ENCODE measurements at regions not wholly inside any gene's neighbourhood (a gene's known extent, or its start where the extent isn't known, plus 50 kb on each side); places are given as distances from the start of the nearest gene placed in this dataset.

- H3K4me3 Mint-ChIP-seq (ENCODE audit: unreplicated experiment), result no peak overlapping the region
- DNase-seq (ENCODE audit: unreplicated experiment), result no peak
- CTCF ChIA-PET, result interaction anchor here (0.6 to 1.6 kb wide), 4 partner anchors 9 to 379 kb away, joined by 3 to 11 read pairs (median 4); no protein-coding TSS in a partner anchor
- POLR2A ChIA-PET, result interaction anchor here (0.5 to 1.2 kb wide), 3 partner anchors 177 to 1676 kb away, joined by 3 to 5 read pairs (median 4); no protein-coding TSS in a partner anchor
- TF ChIP-seq CTCF (IDR thresholded peaks at IDR 0.05; ENCODE audit: unreplicated experiment), result no peak
- H3K9me3 Mint-ChIP-seq (ENCODE audit: unreplicated experiment), result no peaks in the 10 kb centered on the region
- H3K27ac Mint-ChIP-seq (ENCODE audit: low read depth, unreplicated experiment), result no peak overlapping the region
- BruUV-seq (replicated peaks), result no TSS peak
- intact Hi-C loops (cut with micrococcal nuclease), result no loop called here
- H3K27me3 Mint-ChIP-seq (ENCODE audit: insufficient read depth, unreplicated experiment), result peaks cover 23% of the 10 kb centered on the region
- H3K36me3 Mint-ChIP-seq (ENCODE audit: insufficient read depth, unreplicated experiment), result peaks cover 5% of the 10 kb centered on the region
- H3K4me1 Mint-ChIP-seq (ENCODE audit: insufficient read depth, unreplicated experiment), result no peaks in the 10 kb centered on the region
Observed at GRCh38 chr13:26993780-26994179, 177.8 kb downstream of the USP12 start.

GRCh38 chr13:26992951-26993719 is 178.5 kb downstream of the USP12 start:
- Mint-ChIP-seq H3K4me3 (ENCODE audit: unreplicated experiment) (no peak overlapping the region), H3K27ac (ENCODE audit: low read depth, unreplicated experiment) (no peak overlapping the region), H3K36me3 (ENCODE audit: insufficient read depth, unreplicated experiment) (peaks cover 5% of the 10 kb centered on the region), H3K4me1 (ENCODE audit: insufficient read depth, unreplicated experiment) (no peaks in the 10 kb centered on the region), H3K27me3 (ENCODE audit: insufficient read depth, unreplicated experiment) (peaks cover 23% of the 10 kb centered on the region), H3K9me3 (ENCODE audit: unreplicated experiment) (no peaks in the 10 kb centered on the region)
- intact Hi-C loops (cut with micrococcal nuclease), result no loop called here
- no TSS peak for BruUV-seq (replicated peaks)
- no peak for DNase-seq (ENCODE audit: unreplicated experiment)
- POLR2A ChIA-PET, result interaction anchor here (0.5 to 1.2 kb wide), 3 partner anchors 178 to 1675 kb away, joined by 3 to 5 read pairs (median 4); no protein-coding TSS in a partner anchor
- CTCF ChIA-PET, result interaction anchor here (0.6 to 1.6 kb wide), 6 partner anchors 8 to 379 kb away, joined by 3 to 11 read pairs (median 4); no protein-coding TSS in a partner anchor
- no peak for TF ChIP-seq CTCF (IDR thresholded peaks at IDR 0.05; ENCODE audit: unreplicated experiment)

- CTCF ChIA-PET, result interaction anchor here (0.6 kb wide), 1 partner anchor 788 kb away, joined by 5 read pairs; no protein-coding TSS in a partner anchor
- DNase-seq (ENCODE audit: unreplicated experiment), result no peak
Observed at GRCh38 chr13:26991508-26992181, 180.0 kb downstream of the USP12 start.

More at GRCh38 chr13:26991508-26992181, 180.0 kb downstream of the USP12 start:
- H3K27me3 Mint-ChIP-seq (ENCODE audit: insufficient read depth, unreplicated experiment), result peaks cover 23% of the 10 kb centered on the region
- intact Hi-C loops (cut with micrococcal nuclease), result no loop called here
- H3K36me3 Mint-ChIP-seq (ENCODE audit: insufficient read depth, unreplicated experiment), result peaks cover 5% of the 10 kb centered on the region
- no peaks in the 10 kb centered on the region for H3K9me3 Mint-ChIP-seq (ENCODE audit: unreplicated experiment)
- H3K27ac Mint-ChIP-seq (ENCODE audit: low read depth, unreplicated experiment), result no peak overlapping the region
- BruUV-seq (replicated peaks), result no TSS peak
- H3K4me1 Mint-ChIP-seq (ENCODE audit: insufficient read depth, unreplicated experiment), result no peaks in the 10 kb centered on the region
- POLR2A ChIA-PET, result no interaction called here
- H3K4me3 Mint-ChIP-seq (ENCODE audit: unreplicated experiment), result no peak overlapping the region
- TF ChIP-seq CTCF (IDR thresholded peaks at IDR 0.05; ENCODE audit: unreplicated experiment), result no peak

All from MCF 10A (cell line).